ENCODE measurements at regions not wholly inside any gene's neighbourhood (a gene's known extent, or its start where the extent isn't known, plus 50 kb on each side); places are given as distances from the start of the nearest gene placed in this dataset.
A peak's percentile ranks its signal among the peaks of the same experiment; 100 is the strongest.

- DNase-seq (ENCODE audit: low spot score), result no peak
These were observed 477.3 kb downstream of the KCNJ2 start for GRCh38 chr17:70646673-70647072.

DNA sequence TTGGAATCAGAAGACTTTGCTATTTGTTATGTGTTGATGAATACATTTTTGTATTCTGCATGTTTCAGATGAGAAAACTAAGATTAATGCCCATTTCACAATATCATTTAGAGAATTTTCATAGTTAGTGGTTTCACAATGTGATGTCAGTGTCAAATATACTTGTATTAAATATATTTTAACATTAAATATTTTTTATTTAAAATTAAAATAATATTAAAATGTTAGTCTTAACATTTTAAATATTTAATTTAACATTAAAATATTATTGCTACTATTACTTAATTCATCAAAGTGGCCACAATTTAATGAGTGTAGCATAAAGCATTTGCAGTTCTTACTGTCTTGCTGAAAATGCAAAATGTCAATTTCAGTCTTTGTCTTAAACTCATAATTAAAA, 478.8 kb downstream of the KCNJ2 start:
- no peak for DNase-seq (ENCODE audit: low spot score)

DNA sequence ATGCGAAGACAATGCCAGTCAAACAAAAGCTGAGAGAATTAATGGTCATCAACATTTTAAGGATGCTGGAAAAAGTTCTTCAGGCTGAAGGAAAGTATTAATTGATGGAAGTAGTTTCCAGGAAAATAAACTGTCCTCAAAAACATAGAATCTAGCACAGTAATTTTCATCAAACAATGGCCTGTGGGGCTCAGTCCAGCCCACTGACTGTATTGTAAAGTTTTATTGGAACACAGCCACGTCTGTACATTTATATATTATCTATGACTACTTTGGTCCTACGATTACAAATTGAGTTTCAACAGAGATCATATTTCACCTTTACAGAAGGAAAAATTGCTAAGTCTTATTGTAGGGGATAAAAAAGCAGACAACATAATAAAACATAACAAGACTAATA, 484.5 kb downstream of the KCNJ2 start:
- no peak for DNase-seq (ENCODE audit: low spot score)

GRCh38 chr17:70654706-70655105, 485.4 kb downstream of the KCNJ2 start:
- no peak for DNase-seq (ENCODE audit: low spot score)

- DNase-seq (ENCODE audit: low spot score), result no peak
These were observed 486.0 kb downstream of the KCNJ2 start for GRCh38 chr17:70655176-70655958.

- no peak for DNase-seq (ENCODE audit: low spot score)
These were observed 489.0 kb downstream of the KCNJ2 start for GRCh38 chr17:70658317-70658716.

GRCh38 chr17:70658840-70659239, 489.5 kb downstream of the KCNJ2 start:
- DNase-seq (ENCODE audit: low spot score), result no peak

- no peak for DNase-seq (ENCODE audit: low spot score)
These were observed 492.2 kb downstream of the KCNJ2 start for GRCh38 chr17:70661342-70662222.

DNA sequence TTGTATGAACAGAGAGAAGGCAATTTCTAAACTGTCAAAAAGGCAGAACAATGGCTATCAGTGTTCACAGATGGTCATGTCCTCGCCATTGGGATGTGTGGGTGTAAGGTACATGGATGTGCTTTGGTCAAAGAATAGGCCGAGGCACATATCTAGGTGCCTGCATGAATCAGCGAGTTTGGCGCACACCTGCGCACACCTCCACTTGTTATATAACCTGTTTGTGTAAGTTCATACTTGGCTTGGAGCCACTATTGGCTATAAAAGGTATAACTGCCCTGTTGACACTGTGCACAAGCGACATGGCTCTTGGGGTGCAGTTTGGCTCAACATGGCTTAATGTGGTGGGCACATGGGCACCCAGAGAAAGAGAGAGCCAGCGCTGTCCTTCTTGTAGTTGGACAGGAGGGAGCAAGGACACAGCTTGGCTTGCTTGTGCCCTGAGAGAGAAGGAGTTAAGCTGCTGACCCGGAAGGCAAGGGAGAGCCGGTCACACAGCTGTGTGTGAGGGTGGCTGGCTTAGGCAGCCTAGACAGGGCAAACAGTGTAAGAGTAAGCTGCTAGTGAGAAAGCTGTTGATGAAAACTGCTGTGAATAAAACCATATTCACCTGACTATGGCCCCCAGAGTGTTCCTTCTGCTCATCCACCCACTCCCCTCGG, 499.1 kb downstream of the KCNJ2 start:
- no peak for DNase-seq (ENCODE audit: low spot score)

DNA sequence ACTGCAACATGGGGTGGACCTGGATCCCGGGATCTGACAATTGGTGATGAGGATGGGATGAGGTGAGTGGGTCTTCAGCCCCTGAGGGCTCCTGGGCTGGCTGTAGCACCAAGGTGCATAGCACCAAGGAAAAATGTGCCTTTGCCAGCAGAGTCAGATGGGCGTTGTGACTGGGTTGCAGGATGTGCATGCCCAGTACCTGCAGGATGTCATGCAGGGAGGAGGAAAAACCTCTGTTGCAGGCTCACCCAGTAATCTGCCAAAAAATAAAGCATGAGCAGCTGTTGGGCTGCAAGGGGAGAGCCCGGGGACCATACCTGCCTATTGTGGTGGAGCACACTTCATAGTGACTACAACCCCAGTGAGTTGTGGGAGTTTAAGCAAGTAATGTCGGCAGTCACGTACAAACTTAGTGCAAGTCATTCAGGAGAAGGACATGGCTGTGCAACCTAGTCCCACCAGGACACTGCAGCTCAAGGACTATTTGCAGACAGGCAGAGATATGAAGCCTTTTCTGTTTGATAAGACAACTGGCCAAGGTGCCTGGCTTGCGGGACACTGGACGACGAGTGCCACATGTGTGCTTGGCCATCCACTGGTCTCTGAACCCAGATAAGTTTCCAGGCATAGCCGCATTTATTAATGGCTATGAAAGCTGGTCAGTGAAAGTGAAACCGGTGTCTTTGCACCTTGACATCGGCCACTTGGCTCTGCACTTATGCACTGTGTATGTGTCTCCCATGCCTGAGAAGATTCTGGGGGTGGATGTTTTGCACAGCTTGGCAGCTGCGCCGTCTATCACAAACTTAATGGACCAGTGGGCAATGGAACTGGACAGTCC, 499.8 kb downstream of the KCNJ2 start:
- no peak for DNase-seq (ENCODE audit: low spot score)

DNA sequence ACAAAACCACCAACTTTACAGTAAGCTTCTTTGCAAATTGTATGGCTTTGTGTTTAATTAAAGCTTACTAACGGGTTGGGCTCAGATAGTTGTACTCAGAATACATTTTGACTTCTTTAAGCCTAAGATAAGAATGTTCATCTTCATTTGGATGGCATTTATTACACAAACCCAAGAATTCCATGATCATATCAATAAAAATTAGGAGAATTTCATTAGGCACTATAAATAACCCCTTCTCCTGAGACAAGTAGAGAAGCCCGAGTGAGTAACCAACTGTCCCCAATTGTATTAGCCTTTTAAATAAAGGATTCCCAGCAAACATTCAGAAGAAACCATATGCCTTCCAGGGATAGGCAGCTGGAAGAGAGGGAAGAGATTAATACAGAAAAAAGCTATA, 504.7 kb downstream of the KCNJ2 start:
- DNase-seq (ENCODE audit: low spot score), result no peak

DNA sequence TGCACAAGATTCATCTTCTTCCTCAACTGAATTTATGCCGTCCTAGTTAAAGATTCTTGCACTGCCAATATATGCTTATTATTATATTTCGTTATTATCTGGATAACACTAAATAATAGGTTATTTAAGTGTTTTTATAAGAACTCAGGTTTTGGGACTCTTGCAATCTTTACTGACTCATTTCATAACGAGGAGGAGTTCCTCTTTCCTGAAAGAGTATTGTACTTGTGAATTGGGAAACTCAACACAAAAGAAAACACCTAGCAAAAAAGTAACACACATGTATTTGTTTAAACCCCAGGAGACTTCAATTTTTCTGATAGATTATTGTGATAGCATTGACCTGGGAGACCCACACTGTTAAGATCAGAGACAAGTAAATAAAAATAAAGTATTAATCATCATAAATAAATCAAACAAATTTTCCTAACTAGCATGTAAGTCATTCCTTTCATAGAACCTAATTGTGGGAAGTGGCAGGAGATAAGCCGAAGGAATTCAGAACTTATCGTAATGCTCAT, 505.8 kb downstream of the KCNJ2 start:
- no peak for DNase-seq (ENCODE audit: low spot score)

DNA sequence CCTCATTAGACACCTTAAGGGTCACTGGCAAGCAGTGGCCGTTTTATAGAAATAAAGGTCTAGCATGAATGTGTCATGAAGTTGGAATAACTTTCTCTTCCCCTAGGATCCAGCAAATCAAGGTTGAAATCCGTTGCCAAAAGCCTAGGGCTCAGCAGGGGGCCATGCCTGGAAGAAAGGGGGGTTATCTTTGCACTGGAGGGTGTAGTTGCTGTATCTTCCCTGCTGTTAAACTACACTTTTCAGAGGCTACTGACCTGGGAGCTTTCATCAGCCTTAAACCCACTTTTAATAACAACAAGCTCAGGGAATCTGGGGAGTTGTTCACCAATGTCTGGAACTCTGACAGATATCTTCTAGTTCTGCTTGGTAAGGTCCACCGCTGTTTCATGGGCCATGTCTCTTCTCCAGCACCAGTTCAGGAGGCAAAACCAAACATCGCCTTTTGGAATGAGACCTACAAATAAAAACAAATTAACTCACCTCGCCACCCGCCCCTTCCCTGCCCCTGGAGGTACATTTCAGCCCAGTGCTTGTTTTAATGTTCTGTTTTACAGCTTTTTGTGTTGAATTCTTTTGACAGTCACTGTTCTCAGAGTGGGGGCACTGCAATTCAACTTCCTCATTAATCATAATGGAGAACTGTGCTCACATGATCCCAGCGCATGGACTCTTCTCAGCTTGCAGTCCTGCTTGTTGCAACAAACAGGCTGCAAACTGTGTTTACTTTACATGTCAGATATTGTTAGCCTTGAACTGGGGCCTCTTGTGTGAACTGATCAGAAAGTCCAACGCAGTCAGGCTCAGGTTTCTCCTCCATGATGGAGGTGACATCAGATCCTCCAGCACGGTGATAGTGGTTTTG, 508.7 kb downstream of the KCNJ2 start:
- peak; percentile 22 for DNase-seq (ENCODE audit: low spot score)

GRCh38 chr17:70678889-70679288, 509.6 kb downstream of the KCNJ2 start:
- no peak for DNase-seq (ENCODE audit: low spot score)

GRCh38 chr17:70683936-70684335, 514.6 kb downstream of the KCNJ2 start:
- DNase-seq (ENCODE audit: low spot score), result no peak

- no peak for DNase-seq (ENCODE audit: low spot score)
These were observed 518.1 kb downstream of the KCNJ2 start for GRCh38 chr17:70687421-70687820.

GRCh38 chr17:70691150-70691549, 521.8 kb downstream of the KCNJ2 start:
- no peak for DNase-seq (ENCODE audit: low spot score)

DNA sequence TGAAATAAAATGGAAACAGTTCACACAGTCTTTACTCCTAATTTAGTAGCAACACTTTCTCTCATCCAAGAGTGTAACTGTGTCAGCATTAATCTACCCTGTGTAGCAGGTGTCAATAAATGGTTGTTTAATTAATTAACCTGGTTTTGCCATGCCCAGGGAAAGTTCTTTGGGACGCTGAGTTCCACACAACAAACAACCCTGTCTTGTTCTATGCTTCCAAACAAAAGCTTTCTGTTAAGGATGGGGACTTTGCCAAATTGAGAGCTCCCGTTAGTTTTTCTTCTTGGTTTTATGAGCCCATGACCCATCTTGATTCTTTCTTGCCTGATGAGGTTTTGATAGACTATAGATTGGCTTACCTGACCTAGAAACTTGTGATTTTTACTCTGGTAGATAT, 530.1 kb downstream of the KCNJ2 start:
- no peak for DNase-seq (ENCODE audit: low spot score)

DNA sequence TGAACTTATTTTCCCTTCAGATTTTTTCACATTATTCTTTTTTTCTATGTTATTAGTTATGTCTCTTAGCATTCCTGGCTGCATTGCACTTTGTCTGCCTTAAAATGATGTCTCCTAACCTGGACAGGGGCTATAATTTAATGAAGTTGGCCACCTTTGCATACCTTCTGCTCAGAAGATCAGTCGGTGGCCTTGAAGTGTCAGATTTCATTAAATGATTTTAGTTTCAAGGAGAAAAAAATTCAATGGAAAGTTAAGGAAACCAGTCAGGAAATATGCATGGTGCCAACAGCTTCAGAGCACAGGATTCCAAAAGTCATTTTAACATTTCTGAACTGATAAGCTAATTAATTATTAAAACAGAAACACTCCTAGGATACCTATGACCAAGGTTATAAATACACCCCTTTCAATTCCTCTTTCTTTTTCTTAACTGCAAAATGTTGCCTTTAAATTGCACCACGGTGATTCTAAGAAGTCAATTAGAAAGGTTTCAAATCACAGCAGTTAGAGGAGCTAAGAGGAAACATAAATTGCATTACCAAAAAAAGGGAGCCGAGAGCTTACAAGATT, 533.4 kb downstream of the KCNJ2 start:
- no peak for DNase-seq (ENCODE audit: low spot score)

DNA sequence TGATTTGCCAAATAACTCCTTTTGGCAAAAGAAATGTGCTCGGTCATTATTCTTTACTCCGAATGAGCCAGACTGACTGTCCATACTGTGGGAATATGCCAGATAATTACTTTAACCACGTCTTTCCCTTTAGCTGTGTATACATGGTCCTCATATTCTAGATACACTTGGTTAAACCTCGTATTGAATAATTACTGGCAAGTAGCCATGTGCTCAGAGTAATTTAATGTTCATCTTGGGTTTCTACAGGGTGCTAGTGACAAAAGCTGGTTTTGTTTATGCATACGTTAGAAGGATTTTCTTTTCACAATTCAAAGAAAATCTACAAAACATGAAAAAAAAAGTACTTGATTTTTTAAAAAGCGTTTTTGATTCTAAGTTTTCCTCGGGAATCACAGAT, 540.3 kb downstream of the KCNJ2 start:
- DNase-seq (ENCODE audit: low spot score), result no peak

All from HuH-7.5 (cell line).